SK-N-SH (cell line): ENCODE measurements at regions not wholly inside any gene's neighbourhood (a gene's known extent, or its start where the extent isn't known, plus 50 kb on each side); places are given as distances from the start of the nearest gene placed in this dataset.

ENCODE experiments used
- CTCF ChIP-seq: fragments of 200-600 bp; sonication (generic); IDR thresholded peaks from 2 replicates; pipeline ENCODE4 v1.6.1; 2017; ENCODE audit warnings: antibody characterized with exemption, mild to moderate bottlenecking, moderate library complexity
- EP300 ChIP-seq, 2 experiments: IDR thresholded peaks; 2 replicates each; pipeline versions ENCODE4 v1.4.0 to v1.6.1; 2012; ENCODE audit warnings: borderline replicate concordance in 1 of 2, low read depth in 1 of 2, low read length in 1 of 2
- FOXM1 ChIP-seq: IDR thresholded peaks from 2 replicates; pipeline ENCODE4 v1.4.0; 2012; ENCODE audit warnings: low read depth, mild to moderate bottlenecking
- JUND ChIP-seq: IDR thresholded peaks from 2 replicates; pipeline ENCODE4 v1.4.0; 2012
- RAD21 ChIP-seq: IDR thresholded peaks from 2 replicates; pipeline ENCODE4 v1.6.1; 2012; ENCODE audit warnings: mild to moderate bottlenecking, low read length
- TEAD4 ChIP-seq: IDR thresholded peaks from 2 replicates; pipeline ENCODE4 v1.4.0; 2012; ENCODE audit warnings: mild to moderate bottlenecking, borderline replicate concordance; ENCODE audit not compliant: insufficient read depth
- USF2 ChIP-seq: fragments of 150-350 bp; IDR thresholded peaks from 2 replicates; pipeline ENCODE4 v1.6.1; 2017; ENCODE audit warnings: antibody characterized with exemption, low read length, low read depth, borderline replicate concordance

- TF ChIP-seq EP300 (IDR thresholded peaks at IDR 0.05; ENCODE audit: borderline replicate concordance in 1 of 2, low read depth in 1 of 2, low read length in 1 of 2) (no peak), CTCF (no peak), FOXM1 (no peak), USF2 (no peak), TEAD4 (no peak), RAD21 (no peak), JUND (no peak)
Measured at GRCh38 chr12:105470102-105470501, 139.6 kb downstream of the C12orf75 start.
